Activated naive CD4-positive, alpha-beta T cell treated with anti-CD3 and anti-CD28 coated beads, Interleukin-2, amount 10 ng/mL, durations not matched to agents 7 days and 5 days (primary cell): ENCODE measurements at regions not wholly inside any gene's neighbourhood (a gene's known extent, or its start where the extent isn't known, plus 50 kb on each side); places are given as distances from the start of the nearest gene placed in this dataset.

Experiments
- CTCF ChIA-PET: fragments of 350-600 bp; sonication (Branson Sonifier 250); formaldehyde crosslinking; loops from one replicate; lab custom pipeline; 2021; ENCODE audit warnings: antibody characterized with exemption; lab: Charles Lee
- DNase-seq: peaks from one replicate; pipeline ENCODE4 v3.0.0-alpha.2; 2020
- H3K27ac Mint-ChIP-seq: one replicate; pipeline ENCODE4 v1.8.0; 2021; ENCODE audit warnings: mild to moderate bottlenecking, moderate library complexity, mixed read lengths
- H3K27me3 Mint-ChIP-seq: one replicate; pipeline ENCODE4 v1.8.0; 2021; ENCODE audit warnings: mild to moderate bottlenecking, mixed read lengths
- H3K36me3 Mint-ChIP-seq: one replicate; pipeline ENCODE4 v1.8.0; 2021; ENCODE audit warnings: mixed read lengths
- H3K4me1 Mint-ChIP-seq: one replicate; pipeline ENCODE4 v1.8.0; 2021; ENCODE audit warnings: mixed read lengths
- H3K4me3 Mint-ChIP-seq: one replicate; pipeline ENCODE4 v1.8.0; 2021; ENCODE audit warnings: mild to moderate bottlenecking, moderate library complexity, mixed read lengths
- H3K9me3 Mint-ChIP-seq: one replicate; pipeline ENCODE4 v1.8.0; 2021; ENCODE audit warnings: mixed read lengths

DNA sequence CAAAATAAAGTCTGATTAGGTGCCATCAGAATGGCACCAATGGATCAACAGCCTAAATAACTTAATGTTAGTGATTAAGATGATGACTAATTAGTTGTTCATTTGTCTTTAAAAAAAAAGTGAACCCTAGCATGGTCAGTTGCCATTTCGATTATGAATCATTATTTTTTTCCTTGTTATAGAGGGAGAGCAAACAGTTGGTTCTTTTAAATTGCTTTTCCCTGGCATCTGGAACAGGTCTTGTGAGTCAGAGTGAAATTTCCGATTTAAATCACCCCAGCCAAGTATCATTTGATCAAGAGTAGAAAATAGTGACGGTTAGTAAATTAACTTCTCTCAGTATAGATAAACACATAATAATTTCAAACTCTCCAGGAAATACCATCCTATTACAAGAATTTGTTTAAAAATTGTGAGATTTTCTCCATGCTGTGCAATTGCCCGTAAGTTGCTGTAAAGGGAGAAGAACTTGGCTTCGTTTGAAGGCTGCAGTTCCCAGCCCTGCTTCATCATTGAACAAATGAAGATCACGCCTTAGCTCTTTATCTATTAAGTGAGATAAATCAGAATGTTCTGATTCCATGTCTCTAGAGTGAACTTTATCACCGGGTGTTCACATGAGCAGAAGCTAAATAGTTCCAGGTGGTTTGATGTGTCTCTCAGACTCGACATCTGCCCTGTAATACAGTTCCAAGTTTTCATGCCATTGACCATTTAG lies 741.3 kb downstream of the DOK5 start:
- Mint-ChIP-seq H3K27me3 (no peaks in the 10 kb centered on the region), H3K36me3 (no peaks in the 10 kb centered on the region), H3K9me3 (peaks cover 15% of the 10 kb centered on the region), H3K27ac (no peak overlapping the region), H3K4me1 (no peaks in the 10 kb centered on the region), H3K4me3 (no peak overlapping the region)
- no peak for DNase-seq
- CTCF ChIA-PET: no interaction called here

DNA sequence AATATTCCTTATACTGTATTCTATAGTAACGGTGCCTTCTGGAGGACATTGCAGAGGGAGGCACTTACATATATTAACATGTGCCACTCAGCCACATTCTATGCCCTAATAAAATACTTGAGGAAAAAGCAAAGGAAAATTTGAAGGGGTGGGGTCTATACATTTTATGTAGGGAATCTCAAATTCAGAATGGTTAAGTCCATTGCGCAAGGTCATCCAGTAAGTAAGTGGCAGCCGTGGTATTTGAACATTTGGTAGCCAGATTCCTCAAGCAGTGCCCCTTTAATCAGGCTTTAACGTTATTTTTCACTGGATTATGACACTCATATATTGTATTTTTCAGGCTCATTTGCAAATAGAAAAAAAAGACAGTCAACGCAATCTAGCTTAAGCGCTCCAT lies 738.3 kb downstream of the DOK5 start:
- Mint-ChIP-seq H3K4me1 (no peaks in the 10 kb centered on the region), H3K4me3 (no peak overlapping the region), H3K27me3 (no peaks in the 10 kb centered on the region), H3K27ac (no peak overlapping the region), H3K9me3 (peaks cover 12% of the 10 kb centered on the region), H3K36me3 (no peaks in the 10 kb centered on the region)
- no peak for DNase-seq
- CTCF ChIA-PET: no interaction called here

DNA sequence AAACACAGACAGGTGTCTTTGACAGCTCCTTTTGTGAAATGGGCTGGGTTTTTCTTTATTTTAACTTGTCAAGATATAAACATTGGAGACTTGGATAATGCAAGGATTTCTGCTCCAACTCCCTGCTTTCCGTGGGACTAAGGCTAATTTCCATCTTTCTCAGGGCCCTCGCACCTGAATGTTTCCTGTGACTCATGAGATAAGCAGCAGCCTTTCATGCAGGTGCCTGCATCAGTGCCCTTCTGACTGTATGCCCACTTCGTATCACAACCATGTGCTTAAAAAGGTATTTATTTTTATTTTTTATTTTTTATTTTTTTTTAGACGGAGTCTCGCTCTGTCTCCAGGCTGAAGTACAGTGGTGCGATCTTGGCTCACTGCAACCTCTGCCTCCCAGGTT lies 736.1 kb downstream of the DOK5 start:
- Mint-ChIP-seq H3K36me3 (no peaks in the 10 kb centered on the region), H3K27me3 (no peaks in the 10 kb centered on the region), H3K9me3 (peaks cover 10% of the 10 kb centered on the region), H3K27ac (no peak overlapping the region), H3K4me3 (no peak overlapping the region), H3K4me1 (no peaks in the 10 kb centered on the region)
- CTCF ChIA-PET: no interaction called here
- no peak for DNase-seq

DNA sequence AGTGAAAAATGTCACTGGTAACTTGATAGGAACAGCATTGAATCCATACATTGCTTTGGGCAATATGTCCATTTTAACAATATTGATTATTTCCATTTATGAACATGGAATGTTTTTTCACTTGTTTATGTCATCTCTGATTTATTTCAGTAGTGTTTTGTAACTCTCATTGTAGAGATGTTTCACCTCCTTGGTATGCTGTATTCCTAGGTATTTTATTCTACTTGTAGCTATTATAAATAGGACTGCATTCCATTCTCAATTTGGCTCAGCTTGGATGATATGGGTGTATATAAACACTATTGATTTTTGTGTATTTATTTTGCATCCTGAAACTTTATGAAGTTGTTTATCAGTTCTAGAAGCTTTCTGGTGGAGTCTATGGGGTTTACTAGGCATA lies 730.3 kb downstream of the DOK5 start:
- CTCF ChIA-PET: no interaction called here
- DNase-seq: no peak
- Mint-ChIP-seq H3K4me1 (no peaks in the 10 kb centered on the region), H3K36me3 (no peaks in the 10 kb centered on the region), H3K9me3 (peaks cover 11% of the 10 kb centered on the region), H3K4me3 (no peak overlapping the region), H3K27me3 (no peaks in the 10 kb centered on the region), H3K27ac (no peak overlapping the region)

DNA sequence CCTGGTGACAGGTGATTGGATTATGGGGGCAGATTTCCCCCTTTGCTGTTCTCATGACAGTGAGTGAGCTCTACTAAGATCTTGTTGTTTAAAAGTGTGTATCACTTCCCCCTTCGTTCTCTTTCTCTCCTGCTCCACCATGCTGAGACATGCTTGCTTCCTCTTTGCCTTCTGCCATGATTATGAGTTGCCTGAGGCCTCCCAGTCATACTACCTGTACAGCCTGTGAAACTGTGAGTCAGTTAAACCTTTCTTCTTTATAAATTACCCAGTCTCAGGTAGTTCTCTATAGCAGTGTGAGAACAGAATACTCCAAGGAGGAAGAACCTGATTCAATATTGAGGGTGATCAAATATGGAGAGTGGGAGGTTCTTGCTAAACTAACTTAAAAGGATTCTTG lies 724.9 kb downstream of the DOK5 start:
- Mint-ChIP-seq H3K9me3 (peaks cover 6% of the 10 kb centered on the region), H3K27ac (no peak overlapping the region), H3K4me3 (no peak overlapping the region), H3K27me3 (no peaks in the 10 kb centered on the region), H3K4me1 (no peaks in the 10 kb centered on the region), H3K36me3 (no peaks in the 10 kb centered on the region)
- CTCF ChIA-PET: no interaction called here
- no peak for DNase-seq

DNA sequence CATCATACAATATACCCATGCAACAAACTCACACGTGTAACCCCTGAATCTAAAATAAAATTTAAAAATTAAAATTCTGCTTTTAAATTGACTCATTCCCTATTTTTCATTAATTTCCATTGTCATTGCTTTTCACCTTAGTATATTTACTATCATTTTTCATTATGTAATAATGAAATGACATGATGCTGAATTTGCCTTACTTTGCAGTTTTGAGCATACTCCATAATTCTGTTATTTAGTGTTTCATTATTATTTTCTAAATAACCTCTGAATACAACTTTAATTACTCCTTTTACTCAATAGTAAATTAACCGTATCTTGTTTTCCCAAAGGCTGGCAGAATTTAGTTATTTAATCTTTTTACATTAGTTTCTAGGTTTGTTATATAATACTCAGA lies 719.6 kb downstream of the DOK5 start:
- Mint-ChIP-seq H3K36me3 (no peaks in the 10 kb centered on the region), H3K4me3 (no peak overlapping the region), H3K27me3 (no peaks in the 10 kb centered on the region), H3K4me1 (no peaks in the 10 kb centered on the region), H3K9me3 (peaks cover 20% of the 10 kb centered on the region), H3K27ac (no peak overlapping the region)
- no peak for DNase-seq
- CTCF ChIA-PET: no interaction called here

DNA sequence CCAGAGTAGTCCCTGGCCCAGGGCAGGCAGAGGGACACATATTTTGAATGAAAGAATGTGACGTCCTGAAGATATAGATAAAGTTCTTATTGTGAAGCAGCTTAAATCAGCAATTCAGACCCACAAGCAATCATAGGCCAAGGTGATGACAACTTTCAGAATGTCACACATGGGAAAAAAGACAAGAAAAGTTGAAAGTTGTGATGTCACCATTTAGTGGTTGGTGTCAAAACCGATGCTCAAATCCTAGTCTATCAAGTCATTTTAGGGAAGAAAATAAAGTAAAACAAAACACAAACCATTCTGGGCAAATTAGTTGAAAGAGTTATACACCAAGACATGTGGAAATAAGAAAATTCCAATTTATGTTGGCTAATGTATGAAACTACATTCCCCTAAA lies 710.8 kb downstream of the DOK5 start:
- DNase-seq: no peak
- Mint-ChIP-seq H3K27ac (no peak overlapping the region), H3K9me3 (peaks cover 36% of the 10 kb centered on the region), H3K4me3 (no peak overlapping the region), H3K27me3 (no peaks in the 10 kb centered on the region), H3K36me3 (no peaks in the 10 kb centered on the region), H3K4me1 (no peaks in the 10 kb centered on the region)
- CTCF ChIA-PET: no interaction called here

DNA sequence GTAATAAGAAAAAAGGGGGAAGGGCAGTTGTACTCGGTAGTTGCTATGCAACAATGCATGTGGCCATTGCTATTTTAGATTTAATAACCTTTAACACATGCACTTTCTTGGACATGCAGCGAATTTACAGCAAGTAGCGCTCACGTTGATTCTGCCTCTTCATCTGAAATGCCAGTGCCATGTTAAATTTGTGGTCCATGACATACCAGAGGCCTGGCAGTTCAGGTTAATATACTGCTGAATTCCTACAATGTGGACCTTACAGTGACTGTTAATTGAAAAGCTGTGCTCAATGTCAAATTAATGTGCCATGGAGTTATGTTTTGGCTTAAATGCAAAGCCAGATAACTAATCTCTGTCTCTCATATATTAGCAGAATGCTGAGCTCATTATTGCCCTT lies 699.7 kb downstream of the DOK5 start:
- no peaks in the 10 kb centered on the region for H3K4me1 Mint-ChIP-seq
- H3K36me3 Mint-ChIP-seq: no peaks in the 10 kb centered on the region
- no peak overlapping the region for H3K27ac Mint-ChIP-seq
- H3K4me3 Mint-ChIP-seq: no peak overlapping the region
- DNase-seq: no peak
- H3K27me3 Mint-ChIP-seq: no peaks in the 10 kb centered on the region
- peaks cover 19% of the 10 kb centered on the region for H3K9me3 Mint-ChIP-seq
- CTCF ChIA-PET: no interaction called here

DNA sequence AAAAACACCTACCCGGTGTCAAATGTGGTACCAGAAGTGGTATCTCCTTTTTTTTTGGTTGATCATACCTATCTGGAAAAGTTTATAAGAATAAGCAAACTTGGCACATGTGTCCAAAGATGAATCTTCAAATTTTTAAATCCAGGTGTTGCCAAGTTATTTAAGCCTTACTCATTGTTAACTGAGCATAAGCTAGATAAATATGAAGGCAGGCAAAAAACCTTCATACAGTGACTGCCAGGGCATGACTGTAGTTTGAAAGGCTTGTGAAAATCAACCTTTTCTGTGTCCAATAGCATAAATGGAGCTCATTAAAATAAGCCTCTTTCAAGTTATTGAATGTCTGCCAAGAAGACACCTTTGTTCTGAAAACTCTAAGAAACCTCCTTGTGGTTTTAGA lies 699.2 kb downstream of the DOK5 start:
- Mint-ChIP-seq H3K4me1 (no peaks in the 10 kb centered on the region), H3K9me3 (peaks cover 15% of the 10 kb centered on the region), H3K27me3 (no peaks in the 10 kb centered on the region), H3K27ac (no peak overlapping the region), H3K4me3 (no peak overlapping the region), H3K36me3 (no peaks in the 10 kb centered on the region)
- DNase-seq: no peak
- CTCF ChIA-PET: no interaction called here

DNA sequence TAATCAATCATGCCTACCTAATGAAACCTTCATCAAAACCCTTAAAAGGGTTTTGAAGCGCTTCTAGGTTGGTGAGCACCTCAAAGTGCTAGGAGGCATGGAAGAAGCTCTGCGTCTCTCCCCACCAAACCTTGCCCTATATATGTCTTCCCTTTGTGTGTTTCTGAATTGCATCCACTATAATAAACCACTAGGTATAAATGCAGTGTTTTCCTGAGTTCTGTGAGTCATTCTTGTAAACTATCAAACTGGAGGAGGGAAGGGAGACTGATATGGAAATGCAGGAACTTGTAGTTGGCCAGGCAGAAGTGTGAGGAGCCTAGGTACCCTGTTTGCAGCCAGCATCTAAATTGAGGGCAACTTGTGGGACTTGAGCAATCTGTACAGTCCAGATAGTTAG lies 698.8 kb downstream of the DOK5 start:
- Mint-ChIP-seq H3K36me3 (no peaks in the 10 kb centered on the region), H3K9me3 (peaks cover 15% of the 10 kb centered on the region), H3K27me3 (no peaks in the 10 kb centered on the region), H3K4me3 (no peak overlapping the region), H3K4me1 (no peaks in the 10 kb centered on the region), H3K27ac (no peak overlapping the region)
- CTCF ChIA-PET: no interaction called here
- no peak for DNase-seq

DNA sequence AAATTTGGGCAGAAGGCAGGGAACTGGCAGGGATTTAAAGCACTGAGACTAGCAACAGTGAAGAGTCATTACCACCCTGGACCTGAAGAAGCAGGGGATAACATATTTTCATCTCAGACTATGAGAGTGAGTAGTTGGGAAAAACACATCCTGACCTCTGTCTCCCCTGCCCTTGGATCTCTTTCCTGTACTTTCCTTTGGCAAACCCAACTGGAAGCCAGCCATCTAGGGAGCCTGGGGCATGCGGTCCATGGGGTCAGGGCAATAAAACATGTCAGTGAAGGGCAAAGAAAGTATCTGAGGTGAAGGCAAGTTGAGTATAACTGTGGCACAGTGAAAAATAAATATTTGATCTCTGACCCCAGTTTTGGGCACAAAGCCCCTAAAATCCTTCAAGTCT lies 698.2 kb downstream of the DOK5 start:
- Mint-ChIP-seq H3K27me3 (no peaks in the 10 kb centered on the region), H3K4me1 (no peaks in the 10 kb centered on the region), H3K36me3 (no peaks in the 10 kb centered on the region), H3K27ac (no peak overlapping the region), H3K9me3 (peaks cover 15% of the 10 kb centered on the region), H3K4me3 (no peak overlapping the region)
- CTCF ChIA-PET: no interaction called here
- DNase-seq: no peak

DNA sequence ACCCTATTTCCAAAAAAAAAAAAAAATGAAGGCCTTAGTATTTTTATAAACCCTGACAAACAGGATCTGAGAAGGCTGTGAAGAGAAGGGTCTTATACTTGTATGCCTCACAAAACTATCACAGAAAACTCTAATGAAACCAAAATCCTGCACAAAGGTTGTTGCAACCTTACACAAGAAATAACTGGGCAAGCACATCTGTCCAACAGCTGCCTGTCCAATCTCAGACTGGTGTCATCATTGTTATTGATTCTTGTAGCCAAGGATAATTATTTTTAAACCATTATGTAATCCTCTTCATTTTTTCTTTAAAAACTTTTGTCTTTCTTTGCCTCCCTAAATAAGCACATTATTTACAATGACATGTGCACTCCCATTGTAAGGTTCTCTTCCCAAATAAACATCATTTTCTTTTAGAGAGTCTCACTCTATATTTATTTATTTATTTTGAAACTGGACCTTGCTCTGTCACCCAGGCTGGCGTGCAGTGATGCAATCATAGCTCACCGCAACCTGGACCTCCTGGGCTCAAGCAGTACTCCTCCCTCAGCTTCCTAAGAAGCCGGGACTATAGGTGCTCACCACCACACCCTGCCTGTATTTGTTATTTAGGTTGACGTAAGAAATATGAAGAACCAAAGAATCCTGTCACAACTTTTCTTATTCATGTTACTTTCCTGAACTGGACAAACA lies 697.1 kb downstream of the DOK5 start:
- H3K9me3 Mint-ChIP-seq: peaks cover 10% of the 10 kb centered on the region
- no peaks in the 10 kb centered on the region for H3K27me3 Mint-ChIP-seq
- no peaks in the 10 kb centered on the region for H3K4me1 Mint-ChIP-seq
- no peak for DNase-seq
- no peak overlapping the region for H3K27ac Mint-ChIP-seq
- H3K4me3 Mint-ChIP-seq: no peak overlapping the region
- CTCF ChIA-PET: no interaction called here
- H3K36me3 Mint-ChIP-seq: no peaks in the 10 kb centered on the region

DNA sequence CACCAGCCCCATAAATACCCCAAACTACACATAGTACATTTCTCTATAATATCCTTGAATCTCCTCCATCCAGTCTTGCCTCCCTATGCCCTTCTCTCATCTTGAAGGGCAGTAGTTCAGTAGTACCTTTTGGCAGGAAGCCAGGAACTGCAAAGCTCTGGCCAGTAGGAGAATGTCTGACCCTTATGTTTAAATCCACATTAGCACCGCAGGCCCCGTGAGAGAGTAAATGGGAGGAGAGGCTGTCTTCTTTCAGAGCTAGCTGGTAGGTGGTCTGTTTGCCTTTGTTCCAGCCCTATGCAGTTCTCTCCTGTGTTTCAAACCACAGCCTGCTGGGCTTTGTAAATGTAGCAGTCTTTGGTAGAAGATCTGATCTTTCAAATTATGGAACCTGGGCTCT lies 690.7 kb downstream of the DOK5 start:
- Mint-ChIP-seq H3K27me3 (no peaks in the 10 kb centered on the region), H3K4me3 (no peak overlapping the region), H3K27ac (no peak overlapping the region), H3K36me3 (no peaks in the 10 kb centered on the region), H3K4me1 (no peaks in the 10 kb centered on the region), H3K9me3 (no peaks in the 10 kb centered on the region)
- no peak for DNase-seq
- CTCF ChIA-PET: no interaction called here

DNA sequence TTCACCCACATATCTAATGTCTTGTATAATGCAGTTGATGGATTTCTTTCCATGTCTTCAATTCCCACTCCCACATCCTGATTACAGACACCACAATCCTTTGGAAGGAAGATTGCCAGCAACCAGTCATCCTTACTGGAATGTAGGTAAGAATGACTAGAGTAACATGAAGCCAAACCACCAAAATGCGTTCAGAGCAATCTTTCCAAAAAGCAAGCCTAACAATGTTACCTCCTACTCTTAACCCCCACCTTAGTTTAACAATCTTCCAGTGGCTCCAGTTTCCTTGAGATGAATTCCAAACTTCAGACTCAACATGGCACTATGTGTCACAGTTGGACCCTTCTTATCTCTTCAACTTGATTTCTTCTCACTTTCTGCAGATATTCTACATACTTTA lies 685.6 kb downstream of the DOK5 start:
- no peak overlapping the region for H3K27ac Mint-ChIP-seq
- DNase-seq: no peak
- H3K27me3 Mint-ChIP-seq: no peaks in the 10 kb centered on the region
- no peaks in the 10 kb centered on the region for H3K4me1 Mint-ChIP-seq
- no peak overlapping the region for H3K4me3 Mint-ChIP-seq
- no peaks in the 10 kb centered on the region for H3K36me3 Mint-ChIP-seq
- peaks cover 5% of the 10 kb centered on the region for H3K9me3 Mint-ChIP-seq
- CTCF ChIA-PET: no interaction called here

DNA sequence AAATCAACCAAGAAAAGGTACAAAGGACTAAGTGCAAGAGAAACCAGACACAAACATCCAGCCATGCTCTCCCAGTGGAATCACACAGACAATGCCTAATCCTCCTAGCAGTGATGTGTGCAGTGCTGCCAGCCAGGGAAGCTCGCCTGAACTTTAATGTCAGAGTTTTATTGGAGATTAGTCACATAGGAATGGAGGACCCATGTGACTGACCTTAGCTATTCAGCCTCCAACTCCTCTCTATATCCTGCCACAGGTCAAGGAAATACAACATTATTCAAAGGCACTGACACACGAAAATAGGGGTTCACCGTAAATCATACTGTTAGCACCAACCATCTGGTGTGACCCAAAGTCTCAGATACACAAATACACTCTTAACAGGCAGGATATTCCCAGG lies 684.6 kb downstream of the DOK5 start:
- H3K27ac Mint-ChIP-seq: no peak overlapping the region
- no peaks in the 10 kb centered on the region for H3K27me3 Mint-ChIP-seq
- no peak for DNase-seq
- CTCF ChIA-PET: no interaction called here
- no peak overlapping the region for H3K4me3 Mint-ChIP-seq
- no peaks in the 10 kb centered on the region for H3K4me1 Mint-ChIP-seq
- peaks cover 10% of the 10 kb centered on the region for H3K9me3 Mint-ChIP-seq
- no peaks in the 10 kb centered on the region for H3K36me3 Mint-ChIP-seq
